ENCODE measurements at regions not wholly inside any gene's neighbourhood (a gene's known extent, or its start where the extent isn't known, plus 50 kb on each side); places are given as distances from the start of the nearest gene placed in this dataset.
"Not testable (repeated sequence)": the region's sequence is repeated elsewhere in the genome, so short reads cannot be mapped to it uniquely, and the experiment has no call there.

GRCh38 chr9:30356221-30356620 is 2028.2 kb upstream of the ACO1 start:
- Histone ChIP-seq H3K27me3 (no peaks in the 10 kb centered on the region), H3K4me3 (no peak overlapping the region), H3K9me3 (no peaks in the 10 kb centered on the region), H3K36me3 (no peaks in the 10 kb centered on the region), H3K4me1 (no peaks in the 10 kb centered on the region), H3K27ac (no peak overlapping the region)
- 73 to 78% methylated on average over 4 of the region's 4 CpGs for WGBS, 2 donors
- intact Hi-C loops (cut with DNase I) = no loop called here
- DNase-seq = no peak
- TF ChIP-seq, protein P1, sequence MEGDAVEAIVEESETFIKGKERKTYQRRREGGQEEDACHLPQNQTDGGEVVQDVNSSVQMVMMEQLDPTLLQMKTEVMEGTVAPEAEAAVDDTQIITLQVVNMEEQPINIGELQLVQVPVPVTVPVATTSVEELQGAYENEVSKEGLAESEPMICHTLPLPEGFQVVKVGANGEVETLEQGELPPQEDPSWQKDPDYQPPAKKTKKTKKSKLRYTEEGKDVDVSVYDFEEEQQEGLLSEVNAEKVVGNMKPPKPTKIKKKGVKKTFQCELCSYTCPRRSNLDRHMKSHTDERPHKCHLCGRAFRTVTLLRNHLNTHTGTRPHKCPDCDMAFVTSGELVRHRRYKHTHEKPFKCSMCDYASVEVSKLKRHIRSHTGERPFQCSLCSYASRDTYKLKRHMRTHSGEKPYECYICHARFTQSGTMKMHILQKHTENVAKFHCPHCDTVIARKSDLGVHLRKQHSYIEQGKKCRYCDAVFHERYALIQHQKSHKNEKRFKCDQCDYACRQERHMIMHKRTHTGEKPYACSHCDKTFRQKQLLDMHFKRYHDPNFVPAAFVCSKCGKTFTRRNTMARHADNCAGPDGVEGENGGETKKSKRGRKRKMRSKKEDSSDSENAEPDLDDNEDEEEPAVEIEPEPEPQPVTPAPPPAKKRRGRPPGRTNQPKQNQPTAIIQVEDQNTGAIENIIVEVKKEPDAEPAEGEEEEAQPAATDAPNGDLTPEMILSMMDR (IDR thresholded peaks at IDR 0.05) = no peak
- TF ChIP-seq POLR2A (IDR thresholded peaks at IDR 0.05) = no peak

DNA sequence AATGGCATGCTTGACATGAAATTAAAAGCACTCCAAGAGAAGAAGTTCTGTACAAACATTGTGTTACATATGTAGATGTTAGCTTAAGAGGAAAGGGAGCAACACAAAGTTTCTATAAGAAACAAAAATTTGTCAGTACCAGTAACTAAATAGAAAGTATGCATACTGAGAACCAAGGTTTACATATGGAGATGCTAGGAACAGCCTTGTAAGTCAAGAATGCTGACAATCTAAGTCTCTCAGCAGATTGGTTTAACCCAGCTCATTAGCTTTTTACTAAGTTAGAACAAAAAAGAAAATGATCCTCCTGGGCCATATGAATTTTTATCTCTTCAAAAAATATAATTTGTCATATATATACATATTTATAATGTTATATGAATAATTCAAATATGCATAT is 2022.1 kb upstream of the ACO1 start:
- H3K4me1 ChIP-seq = no peaks in the 10 kb centered on the region
- no peaks in the 10 kb centered on the region for H3K9me3 ChIP-seq
- no peaks in the 10 kb centered on the region for H3K36me3 ChIP-seq
- intact Hi-C loops (cut with DNase I) = no loop called here
- TF ChIP-seq, protein P1 (IDR thresholded peaks at IDR 0.05) = no peak
- no peak for TF ChIP-seq POLR2A (IDR thresholded peaks at IDR 0.05)
- H3K27ac ChIP-seq = no peak overlapping the region
- H3K4me3 ChIP-seq = no peak overlapping the region
- no peaks in the 10 kb centered on the region for H3K27me3 ChIP-seq
- no peak for DNase-seq

GRCh38 chr9:30366140-30366539 is 2018.3 kb upstream of the ACO1 start:
- WGBS, 2 donors = 79 to 81% methylated on average over 4 of the region's 4 CpGs

DNA sequence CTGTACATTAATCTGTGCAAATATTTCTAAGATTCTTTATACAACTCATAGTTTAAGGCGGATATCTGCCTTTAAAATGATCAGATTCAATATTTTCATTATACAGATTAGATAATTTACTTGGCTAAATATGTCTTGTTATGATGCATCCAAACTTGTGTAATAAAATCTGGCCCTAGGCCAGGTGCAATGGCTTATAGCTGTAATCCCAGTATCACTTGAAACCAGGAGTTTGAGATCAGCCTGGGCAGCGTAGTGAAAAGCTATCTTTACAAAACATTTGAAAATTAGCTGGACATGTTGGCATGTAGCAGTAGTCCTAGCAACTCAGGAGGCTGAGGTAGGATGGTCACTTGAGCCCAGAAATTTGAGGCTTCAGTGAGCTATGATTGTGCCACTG is 2002.2 kb upstream of the ACO1 start:
- DNase-seq = no peak
- Histone ChIP-seq H3K27me3 (no peaks in the 10 kb centered on the region), H3K4me3 (no peak overlapping the region), H3K27ac (no peak overlapping the region), H3K9me3 (no peaks in the 10 kb centered on the region), H3K36me3 (no peaks in the 10 kb centered on the region), H3K4me1 (no peaks in the 10 kb centered on the region)
- no peak for TF ChIP-seq POLR2A (IDR thresholded peaks at IDR 0.05)
- TF ChIP-seq, protein P1 (IDR thresholded peaks at IDR 0.05) = no peak
- 62 to 65% methylated on average over 2 of the region's 2 CpGs for WGBS, 2 donors
- intact Hi-C loops (cut with DNase I) = no loop called here

More at GRCh38 chr9:30366140-30366539, 2018.3 kb upstream of the ACO1 start:
- intact Hi-C loops (cut with DNase I); H3K4me3 ChIP-seq; DNase-seq; H3K27ac ChIP-seq; H3K4me1 ChIP-seq; H3K9me3 ChIP-seq; H3K27me3 ChIP-seq; H3K36me3 ChIP-seq: not testable (repeated sequence)

DNA sequence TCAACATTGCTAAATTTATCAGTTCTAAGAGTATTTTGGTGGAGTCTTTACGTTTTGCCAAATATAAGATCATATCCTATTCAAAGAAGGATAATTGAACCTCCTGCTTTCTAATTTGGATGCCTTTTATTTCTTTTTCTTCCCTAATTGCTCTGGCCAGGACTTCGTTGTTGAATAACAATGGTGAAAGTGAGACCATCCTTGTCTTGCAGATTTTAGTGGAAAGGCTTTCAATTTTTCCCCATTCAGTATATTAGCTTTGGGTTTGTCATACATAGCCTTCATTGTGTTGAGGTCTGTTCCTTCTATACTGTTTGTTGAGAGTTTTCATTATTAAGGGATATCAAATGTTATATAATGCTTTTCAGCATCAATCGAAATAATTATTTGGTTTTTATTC is 1974.2 kb upstream of the ACO1 start:
- WGBS, 2 donors = 51 to 59% methylated on average over 3 of the region's 3 CpGs
- Histone ChIP-seq H3K4me1 (no peaks in the 10 kb centered on the region), H3K27me3 (no peaks in the 10 kb centered on the region), H3K9me3 (peaks cover 0 to 10% (median 0%) of the 10 kb centered on the region in 3 donors), H3K27ac (no peak overlapping the region), H3K4me3 (no peak overlapping the region), H3K36me3 (no peaks in the 10 kb centered on the region)
- DNase-seq = no peak
- TF ChIP-seq, protein P1 (IDR thresholded peaks at IDR 0.05) = no peak
- TF ChIP-seq POLR2A (IDR thresholded peaks at IDR 0.05) = no peak
- intact Hi-C loops (cut with DNase I) = no loop called here

GRCh38 chr9:30411571-30411970 is 1972.9 kb upstream of the ACO1 start:
- intact Hi-C loops (cut with DNase I) = no loop called here

More at GRCh38 chr9:30411571-30411970, 1972.9 kb upstream of the ACO1 start:
- TF ChIP-seq POLR2A (IDR thresholded peaks at IDR 0.05) = no peak
- TF ChIP-seq, protein P1 (IDR thresholded peaks at IDR 0.05) = no peak
- Histone ChIP-seq H3K36me3 (no peaks in the 10 kb centered on the region), H3K9me3 (peaks cover 0 to 10% (median 0%) of the 10 kb centered on the region in 3 donors), H3K27me3 (no peaks in the 10 kb centered on the region), H3K4me3 (no peak overlapping the region), H3K27ac (no peak overlapping the region), H3K4me1 (no peaks in the 10 kb centered on the region)
- WGBS, 2 donors = 82 to 100% methylated on average over 2 to 4 of the region's 5 CpGs
- no peak for DNase-seq
